ENCODE measurements at regions not wholly inside any gene's neighbourhood (a gene's known extent, or its start where the extent isn't known, plus 50 kb on each side); places are given as distances from the start of the nearest gene placed in this dataset.

DNA sequence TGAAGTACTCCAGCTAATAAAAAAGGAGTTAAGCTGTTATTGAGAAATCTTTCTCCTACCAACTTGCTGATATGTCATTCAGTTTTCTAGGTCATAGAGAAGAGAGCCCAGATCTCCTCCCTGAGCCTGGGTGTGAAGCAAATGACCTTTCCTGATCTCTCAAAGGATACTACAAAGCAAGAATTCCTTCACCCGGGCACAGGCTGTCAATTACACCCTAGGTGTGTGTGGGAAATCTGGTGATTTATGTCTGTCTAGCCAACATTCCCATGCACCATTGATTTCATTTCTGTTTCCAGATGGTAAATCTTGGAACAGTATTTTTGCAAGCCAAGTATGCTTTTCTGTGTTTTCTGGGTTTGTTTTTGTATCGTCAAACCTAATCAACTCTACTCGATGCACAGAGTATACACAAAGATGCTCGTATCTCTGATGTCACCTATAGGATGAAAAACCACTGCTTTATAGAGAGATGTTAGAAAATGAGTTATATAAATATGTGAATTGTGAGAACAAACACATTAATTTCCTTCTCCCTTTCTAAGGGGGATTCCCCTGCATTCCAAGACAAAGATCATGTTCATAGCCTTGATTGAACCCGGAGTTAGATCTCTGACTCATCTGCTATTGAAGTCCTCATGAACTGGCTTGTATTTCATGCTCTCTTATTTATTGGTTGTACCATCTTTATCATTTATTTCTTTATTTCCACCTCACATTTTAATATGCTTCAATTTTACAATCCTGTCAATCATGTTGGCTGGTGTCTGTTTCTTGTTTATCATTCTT lies 1037.4 kb downstream of the NLGN4Y start:
- Histone ChIP-seq H3K27ac (ENCODE audit: low read length) (no peak overlapping the region), H3K4me3 (ENCODE audit: low read length) (no peak overlapping the region), H3K27me3 (ENCODE audit: control insufficient read depth, insufficient read depth) (no peaks in the 10 kb centered on the region), H3K4me1 (ENCODE audit: control insufficient read depth, insufficient read depth, low read length) (no peaks in the 10 kb centered on the region), H3K9me3 (ENCODE audit: control insufficient read depth, low read length) (no peaks in the 10 kb centered on the region)
- intact Hi-C loops (cut with DNase I) = no loop called here
- 64% methylated on average over 5 of the region's 5 CpGs for WGBS
- DNase-seq = no peak
- no peak for ATAC-seq

DNA sequence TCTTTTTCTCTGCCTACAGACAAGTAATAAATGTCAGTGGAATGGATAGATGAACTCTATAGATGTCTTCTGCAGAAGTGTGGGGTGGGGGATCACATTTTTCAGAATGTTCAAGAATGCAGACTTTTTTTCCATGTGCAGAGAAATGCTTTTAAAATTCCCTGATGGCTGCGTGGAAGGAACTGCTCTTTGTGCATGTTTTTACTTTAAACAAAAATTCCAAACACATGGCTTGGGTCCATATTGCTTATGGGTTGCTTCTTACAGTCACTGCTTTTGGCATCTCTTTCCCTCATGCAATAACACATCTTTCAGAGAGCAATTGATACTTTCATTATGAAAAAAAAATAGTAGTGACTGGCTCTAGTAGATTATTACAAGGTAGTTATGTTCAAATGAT lies 1053.6 kb downstream of the NLGN4Y start:
- WGBS = 33% methylated on average over 1 of the region's 1 CpG
- intact Hi-C loops (cut with DNase I) = no loop called here
- no peak overlapping the region for H3K27ac ChIP-seq (ENCODE audit: low read length)

DNA sequence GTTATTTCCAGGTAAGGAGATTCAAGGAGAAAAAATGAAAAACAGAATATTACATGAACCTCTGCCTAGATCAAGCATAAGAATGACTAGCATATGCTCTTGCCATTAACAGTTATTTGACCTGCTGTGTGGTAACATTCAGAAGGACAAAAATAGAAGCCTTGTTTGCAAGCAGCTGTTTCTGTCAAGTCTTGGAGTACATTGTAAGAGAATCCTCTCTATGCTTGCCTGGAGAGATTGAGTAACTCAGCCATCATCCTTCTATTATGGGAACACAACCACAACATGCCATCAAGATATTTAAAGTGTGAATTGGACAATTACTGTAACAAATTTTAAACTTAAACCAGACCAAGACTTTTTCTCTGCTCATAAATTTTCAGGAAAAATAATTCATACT lies 1054.4 kb downstream of the NLGN4Y start:
- Histone ChIP-seq H3K4me3 (ENCODE audit: low read length) (no peak overlapping the region), H3K27ac (ENCODE audit: low read length) (no peak overlapping the region), H3K9me3 (ENCODE audit: control insufficient read depth, low read length) (no peaks in the 10 kb centered on the region), H3K4me1 (ENCODE audit: control insufficient read depth, insufficient read depth, low read length) (no peaks in the 10 kb centered on the region), H3K27me3 (ENCODE audit: control insufficient read depth, insufficient read depth) (no peaks in the 10 kb centered on the region)
- DNase-seq (no peak), ATAC-seq (no peak)
- intact Hi-C loops (cut with DNase I) = no loop called here

More for the DNA sequence above, 1053.6 kb downstream of the NLGN4Y start:
- Histone ChIP-seq H3K4me3 (ENCODE audit: low read length) (no peak overlapping the region), H3K4me1 (ENCODE audit: control insufficient read depth, insufficient read depth, low read length) (no peaks in the 10 kb centered on the region), H3K27me3 (ENCODE audit: control insufficient read depth, insufficient read depth) (no peaks in the 10 kb centered on the region), H3K9me3 (ENCODE audit: control insufficient read depth, low read length) (no peaks in the 10 kb centered on the region)
- ATAC-seq (no peak), DNase-seq (no peak)

DNA sequence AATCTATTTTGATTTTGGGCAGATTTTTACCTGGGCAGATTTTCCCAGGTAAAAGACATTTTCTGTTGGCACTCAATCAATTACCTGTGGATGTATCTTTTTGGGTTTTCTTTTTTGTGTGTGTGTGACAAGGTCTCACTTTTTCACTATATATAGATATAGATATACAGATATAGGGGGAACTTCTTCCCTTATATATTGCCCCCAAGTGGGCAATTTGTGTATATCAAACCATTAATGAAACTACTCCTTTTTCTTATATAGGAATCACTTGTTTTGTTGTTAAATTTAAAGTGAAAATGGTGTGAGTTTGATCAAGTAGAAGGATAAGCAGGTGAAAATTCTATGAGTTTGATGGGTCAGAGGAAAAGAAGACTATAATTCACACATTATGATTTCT lies 1054.9 kb downstream of the NLGN4Y start:
- no peak for DNase-seq
- Histone ChIP-seq H3K4me1 (ENCODE audit: control insufficient read depth, insufficient read depth, low read length) (no peaks in the 10 kb centered on the region), H3K27me3 (ENCODE audit: control insufficient read depth, insufficient read depth) (no peaks in the 10 kb centered on the region), H3K4me3 (ENCODE audit: low read length) (no peak overlapping the region), H3K27ac (ENCODE audit: low read length) (no peak overlapping the region), H3K9me3 (ENCODE audit: control insufficient read depth, low read length) (no peaks in the 10 kb centered on the region)
- no peak for ATAC-seq
- intact Hi-C loops (cut with DNase I) = no loop called here

DNA sequence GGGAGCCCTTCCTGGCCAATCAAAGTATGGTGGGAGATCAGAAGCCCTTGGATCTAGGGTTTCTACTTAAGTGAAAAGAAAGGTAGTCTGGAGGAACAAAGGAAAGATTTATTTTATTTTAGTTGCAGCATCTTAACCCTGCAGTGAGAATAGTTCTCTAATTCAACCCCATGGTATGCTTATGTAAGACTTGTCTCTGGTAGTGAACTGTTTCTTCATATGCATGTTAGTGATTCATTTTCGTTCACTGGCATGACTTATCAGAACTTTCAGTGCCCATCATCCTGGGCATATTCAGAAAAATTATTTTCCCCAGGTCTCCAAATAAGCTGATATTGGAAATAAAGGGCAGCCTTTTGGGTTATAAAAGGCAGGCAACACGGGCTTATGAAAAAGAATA lies 1058.8 kb downstream of the NLGN4Y start:
- ATAC-seq (no peak), DNase-seq (no peak)
- 68% methylated on average over 2 of the region's 2 CpGs for WGBS
- Histone ChIP-seq H3K9me3 (ENCODE audit: control insufficient read depth, low read length) (no peaks in the 10 kb centered on the region), H3K4me3 (ENCODE audit: low read length) (no peak overlapping the region), H3K4me1 (ENCODE audit: control insufficient read depth, insufficient read depth, low read length) (no peaks in the 10 kb centered on the region), H3K27ac (ENCODE audit: low read length) (no peak overlapping the region), H3K27me3 (ENCODE audit: control insufficient read depth, insufficient read depth) (no peaks in the 10 kb centered on the region)
- intact Hi-C loops (cut with DNase I) = no loop called here

DNA sequence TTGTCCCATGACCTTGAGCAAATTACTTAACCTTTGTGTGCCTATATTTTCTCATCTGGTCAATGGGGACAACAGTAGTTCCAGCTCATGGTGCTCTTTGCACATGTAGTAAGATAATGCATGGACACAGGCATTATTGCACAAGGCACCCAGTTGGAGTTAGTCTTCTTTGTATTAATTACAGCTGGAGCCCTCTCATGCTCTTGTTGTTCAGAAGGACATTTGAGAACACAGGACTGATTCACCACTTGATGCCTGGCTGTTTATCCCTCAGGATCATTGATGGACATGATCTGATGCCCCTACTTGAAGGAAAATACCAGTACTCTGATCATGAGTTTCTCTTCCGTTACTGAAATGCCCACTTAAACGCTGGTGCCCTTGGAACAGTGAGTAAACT lies 1068.6 kb downstream of the NLGN4Y start:
- H3K4me1 ChIP-seq (ENCODE audit: control insufficient read depth, insufficient read depth, low read length) = no peaks in the 10 kb centered on the region
- no peak for DNase-seq
- WGBS = 81% methylated on average over 2 of the region's 2 CpGs
- H3K27me3 ChIP-seq (ENCODE audit: control insufficient read depth, insufficient read depth) = no peaks in the 10 kb centered on the region
- no peaks in the 10 kb centered on the region for H3K9me3 ChIP-seq (ENCODE audit: control insufficient read depth, low read length)
- intact Hi-C loops (cut with DNase I) = no loop called here
- ATAC-seq = no peak
- no peak overlapping the region for H3K4me3 ChIP-seq (ENCODE audit: low read length)
- no peak overlapping the region for H3K27ac ChIP-seq (ENCODE audit: low read length)

DNA sequence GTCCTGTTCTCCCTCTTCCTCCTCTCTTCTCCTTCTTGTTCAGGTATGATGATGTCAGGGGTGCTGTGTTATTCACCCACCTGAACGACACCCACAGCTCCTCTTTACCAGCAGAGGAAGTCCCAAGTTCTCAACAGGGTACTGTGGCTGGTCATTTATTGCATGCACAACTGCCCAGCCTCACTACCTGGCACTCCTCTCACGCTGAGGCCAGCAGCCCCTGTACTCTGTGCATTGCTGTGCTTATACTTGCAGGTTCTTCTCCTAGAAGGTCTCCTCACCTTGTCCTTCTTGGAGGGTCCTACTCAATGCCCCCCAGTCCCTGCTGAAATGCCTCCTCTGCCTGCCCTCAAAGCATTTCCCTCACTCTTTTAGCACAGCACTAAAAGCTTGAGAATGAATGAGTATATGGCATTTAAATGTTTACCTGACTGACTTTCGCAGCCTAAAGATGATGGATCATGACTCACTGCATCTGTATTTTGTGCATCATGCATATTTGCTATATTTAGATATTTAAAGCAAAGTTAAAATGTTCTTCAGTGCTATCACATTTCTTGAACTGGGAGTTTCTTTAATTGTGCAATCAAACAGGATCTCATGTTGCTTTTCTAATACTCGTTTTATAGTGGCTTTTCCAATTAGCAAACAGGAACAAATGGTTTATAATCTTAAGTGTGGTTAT lies 1069.3 kb downstream of the NLGN4Y start:
- intact Hi-C loops (cut with DNase I) = no loop called here
- Histone ChIP-seq H3K27me3 (ENCODE audit: control insufficient read depth, insufficient read depth) (no peaks in the 10 kb centered on the region), H3K4me1 (ENCODE audit: control insufficient read depth, insufficient read depth, low read length) (no peaks in the 10 kb centered on the region), H3K9me3 (ENCODE audit: control insufficient read depth, low read length) (no peaks in the 10 kb centered on the region), H3K4me3 (ENCODE audit: low read length) (no peak overlapping the region), H3K27ac (ENCODE audit: low read length) (no peak overlapping the region)
- no peak for ATAC-seq
- no peak for DNase-seq
- 70% methylated on average over 4 of the region's 4 CpGs for WGBS

DNA sequence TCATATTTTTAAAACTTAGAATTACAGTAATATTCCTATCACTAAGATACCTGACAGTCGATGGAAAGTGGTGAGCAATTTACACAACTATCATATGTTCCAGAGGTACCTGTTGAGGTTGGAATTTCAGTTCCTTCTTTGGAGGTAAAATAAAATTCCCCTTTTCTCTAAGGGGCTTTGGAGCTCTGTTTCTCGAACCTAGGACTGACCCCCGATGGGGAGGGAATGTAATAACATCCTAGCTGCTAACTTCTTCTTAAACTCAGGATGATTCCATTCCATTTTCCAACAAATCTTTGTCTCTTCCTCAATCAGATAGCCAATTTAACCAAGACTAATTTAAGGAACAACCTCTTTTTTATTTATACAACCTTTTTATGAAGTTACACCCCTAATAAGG lies 1069.8 kb downstream of the NLGN4Y start:
- Histone ChIP-seq H3K27me3 (ENCODE audit: control insufficient read depth, insufficient read depth) (no peaks in the 10 kb centered on the region), H3K4me3 (ENCODE audit: low read length) (no peak overlapping the region), H3K27ac (ENCODE audit: low read length) (no peak overlapping the region), H3K9me3 (ENCODE audit: control insufficient read depth, low read length) (no peaks in the 10 kb centered on the region), H3K4me1 (ENCODE audit: control insufficient read depth, insufficient read depth, low read length) (no peaks in the 10 kb centered on the region)
- WGBS = 64% methylated on average over 3 of the region's 3 CpGs
- DNase-seq (no peak), ATAC-seq (no peak)
- intact Hi-C loops (cut with DNase I) = no loop called here

DNA sequence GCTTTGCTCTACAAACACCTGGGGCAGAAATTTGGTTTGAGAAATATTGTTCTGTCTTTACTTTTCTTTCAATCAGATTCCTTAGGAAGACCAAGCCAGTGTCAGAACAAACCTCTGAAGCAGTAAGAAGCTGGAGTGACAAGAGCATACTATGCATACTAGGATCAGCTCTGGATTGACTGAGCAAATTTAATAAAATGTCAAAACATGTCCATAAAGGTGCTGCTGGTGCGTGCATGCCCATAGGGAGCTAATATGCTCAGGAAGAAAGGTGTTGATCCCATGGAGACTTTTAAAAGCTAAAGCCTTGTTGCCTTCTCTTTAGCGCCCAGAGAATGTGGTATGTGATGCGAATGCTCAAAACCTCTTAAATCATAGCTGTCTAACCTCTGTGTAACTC lies 1076.2 kb downstream of the NLGN4Y start:
- 89% methylated on average over 3 of the region's 3 CpGs for WGBS
- intact Hi-C loops (cut with DNase I) = no loop called here
- no peak for ATAC-seq
- H3K4me3 ChIP-seq (ENCODE audit: low read length) = no peak overlapping the region
- H3K9me3 ChIP-seq (ENCODE audit: control insufficient read depth, low read length) = no peaks in the 10 kb centered on the region
- no peaks in the 10 kb centered on the region for H3K27me3 ChIP-seq (ENCODE audit: control insufficient read depth, insufficient read depth)
- H3K4me1 ChIP-seq (ENCODE audit: control insufficient read depth, insufficient read depth, low read length) = no peaks in the 10 kb centered on the region
- no peak for DNase-seq
- no peak overlapping the region for H3K27ac ChIP-seq (ENCODE audit: low read length)

DNA sequence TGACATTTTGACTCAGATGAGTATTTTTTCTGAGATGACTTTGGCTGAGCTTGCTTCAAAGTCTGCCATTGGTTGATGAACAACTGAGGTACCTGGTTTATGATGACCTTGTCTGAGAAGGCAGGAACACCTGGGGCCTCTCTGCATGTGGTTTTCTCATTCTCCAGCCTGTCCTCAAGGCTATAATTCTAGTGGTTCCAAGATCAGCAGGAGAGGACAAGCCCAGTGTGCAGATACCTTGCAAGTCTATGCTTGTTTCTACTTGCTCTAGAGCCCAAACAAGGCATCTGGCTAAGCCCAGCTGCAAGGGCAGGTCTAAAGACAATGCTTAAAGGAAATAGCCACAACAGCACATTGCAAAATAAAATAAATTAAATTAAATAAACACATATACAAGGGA lies 1100.0 kb downstream of the NLGN4Y start:
- intact Hi-C loops (cut with DNase I) = no loop called here
- no peaks in the 10 kb centered on the region for H3K9me3 ChIP-seq (ENCODE audit: control insufficient read depth, low read length)
- ATAC-seq (no peak), DNase-seq (no peak)
- H3K27ac ChIP-seq (ENCODE audit: low read length) = no peak overlapping the region
- no peaks in the 10 kb centered on the region for H3K27me3 ChIP-seq (ENCODE audit: control insufficient read depth, insufficient read depth)
- H3K4me3 ChIP-seq (ENCODE audit: low read length) = no peak overlapping the region
- H3K4me1 ChIP-seq (ENCODE audit: control insufficient read depth, insufficient read depth, low read length) = no peaks in the 10 kb centered on the region

DNA sequence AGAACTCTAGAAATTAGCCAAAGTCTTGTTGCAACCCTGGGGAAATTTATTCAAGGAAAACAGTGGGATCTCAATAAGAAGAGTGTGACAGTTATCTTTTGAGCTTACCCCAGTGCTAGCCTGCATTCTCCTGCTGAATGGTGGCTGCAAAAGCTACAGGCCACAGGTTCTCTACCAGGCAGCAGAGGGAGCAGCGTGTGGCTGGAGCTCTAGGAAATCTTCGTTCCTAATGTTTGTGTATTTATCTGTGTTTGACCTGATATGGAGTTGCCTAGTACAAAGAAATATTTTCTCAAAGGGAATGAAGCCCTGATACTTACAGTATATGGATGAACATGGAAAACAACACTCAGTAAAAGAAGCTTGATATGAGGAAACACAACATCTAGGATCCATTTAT lies 1100.6 kb downstream of the NLGN4Y start:
- 11% methylated on average over 2 of the region's 2 CpGs for WGBS
- Histone ChIP-seq H3K27ac (ENCODE audit: low read length) (no peak overlapping the region), H3K9me3 (ENCODE audit: control insufficient read depth, low read length) (no peaks in the 10 kb centered on the region), H3K4me3 (ENCODE audit: low read length) (no peak overlapping the region), H3K4me1 (ENCODE audit: control insufficient read depth, insufficient read depth, low read length) (no peaks in the 10 kb centered on the region), H3K27me3 (ENCODE audit: control insufficient read depth, insufficient read depth) (no peaks in the 10 kb centered on the region)
- intact Hi-C loops (cut with DNase I) = no loop called here
- no peak for ATAC-seq
- DNase-seq = no peak

DNA sequence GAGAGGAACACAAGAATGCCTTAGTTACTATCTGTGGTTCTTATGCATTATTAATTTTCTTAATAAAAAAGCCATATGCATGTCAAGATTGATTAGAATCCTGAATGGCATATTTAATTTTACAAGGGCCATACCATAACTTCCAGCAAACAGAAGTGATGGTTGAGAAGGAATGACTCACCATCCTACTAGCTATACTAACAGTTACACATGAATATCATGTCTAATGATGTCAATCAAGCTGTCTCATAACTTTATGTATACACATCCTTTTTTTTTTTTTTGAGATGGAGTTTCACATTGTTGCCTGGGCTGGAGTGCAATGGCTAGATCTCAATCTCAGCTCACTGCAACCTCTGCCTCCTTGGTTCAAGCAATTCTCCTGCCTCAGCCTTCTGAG lies 1123.9 kb downstream of the NLGN4Y start:
- intact Hi-C loops (cut with DNase I) = no loop called here
- no peaks in the 10 kb centered on the region for H3K9me3 ChIP-seq (ENCODE audit: control insufficient read depth, low read length)
- H3K4me3 ChIP-seq (ENCODE audit: low read length) = no peak overlapping the region
- ATAC-seq (no peak), DNase-seq (no peak)
- no peak overlapping the region for H3K27ac ChIP-seq (ENCODE audit: low read length)
- no peaks in the 10 kb centered on the region for H3K4me1 ChIP-seq (ENCODE audit: control insufficient read depth, insufficient read depth, low read length)
- H3K27me3 ChIP-seq (ENCODE audit: control insufficient read depth, insufficient read depth) = no peaks in the 10 kb centered on the region
